ENCODE measurements at regions not wholly inside any gene's neighbourhood (a gene's known extent, or its start where the extent isn't known, plus 50 kb on each side); places are given as distances from the start of the nearest gene placed in this dataset.

GRCh38 chr10:107420196-107420595, 255.7 kb upstream of the SORCS1 start:
- DNase-seq = no peak

DNA sequence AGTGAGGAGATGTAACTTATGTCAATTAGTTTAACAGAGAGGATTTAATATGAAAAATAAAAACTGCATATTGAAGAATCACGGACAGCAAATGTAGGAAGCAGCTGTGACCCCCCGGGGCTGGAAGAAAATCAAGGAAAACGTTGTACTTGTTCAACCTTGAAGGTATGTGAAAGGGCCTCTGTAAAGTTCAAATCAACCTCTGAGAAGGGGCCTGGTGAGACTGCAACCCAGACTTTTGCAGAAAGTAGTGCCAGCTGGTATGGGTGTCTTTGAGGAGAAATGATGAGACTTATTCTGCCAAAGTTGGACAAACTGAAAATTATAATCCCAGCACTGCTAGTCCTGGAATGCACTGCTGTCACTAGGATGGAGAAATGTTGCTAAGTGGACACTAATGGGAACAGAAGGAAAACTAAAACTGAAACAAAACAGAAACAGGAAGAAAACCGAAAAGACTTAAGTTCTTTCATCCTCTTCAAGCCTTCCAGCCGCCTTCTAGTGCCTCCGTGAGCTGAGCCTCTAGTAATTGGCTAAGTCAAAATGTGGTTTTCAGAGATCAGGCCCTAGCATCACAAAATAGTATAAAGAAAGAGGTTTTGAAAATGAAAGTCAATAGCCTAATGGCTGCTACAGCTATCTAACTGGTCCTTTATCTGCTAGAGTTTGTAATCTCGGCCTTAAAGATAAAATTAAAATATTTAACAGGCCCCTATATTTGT, 253.7 kb upstream of the SORCS1 start:
- DNase-seq = no peak

DNA sequence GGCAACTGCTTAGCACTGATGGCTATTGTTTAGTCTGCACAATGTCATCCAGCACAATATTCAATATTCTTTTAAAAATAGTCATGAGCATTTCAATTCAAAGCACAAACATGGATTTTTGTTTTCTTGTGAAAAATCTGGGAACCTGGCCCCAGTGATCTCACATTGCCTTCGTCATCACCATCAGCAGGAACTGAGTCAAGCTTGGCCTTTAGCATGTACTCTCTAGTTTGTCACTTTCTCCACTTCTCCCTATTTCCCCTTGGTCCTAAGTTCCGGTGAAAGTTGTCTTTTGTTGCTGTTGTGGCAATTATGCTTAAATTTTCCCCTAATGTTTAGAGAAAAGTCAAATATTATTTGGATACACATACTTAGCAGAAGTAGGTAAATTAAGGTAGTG, 252.9 kb upstream of the SORCS1 start:
- no peak for DNase-seq

DNA sequence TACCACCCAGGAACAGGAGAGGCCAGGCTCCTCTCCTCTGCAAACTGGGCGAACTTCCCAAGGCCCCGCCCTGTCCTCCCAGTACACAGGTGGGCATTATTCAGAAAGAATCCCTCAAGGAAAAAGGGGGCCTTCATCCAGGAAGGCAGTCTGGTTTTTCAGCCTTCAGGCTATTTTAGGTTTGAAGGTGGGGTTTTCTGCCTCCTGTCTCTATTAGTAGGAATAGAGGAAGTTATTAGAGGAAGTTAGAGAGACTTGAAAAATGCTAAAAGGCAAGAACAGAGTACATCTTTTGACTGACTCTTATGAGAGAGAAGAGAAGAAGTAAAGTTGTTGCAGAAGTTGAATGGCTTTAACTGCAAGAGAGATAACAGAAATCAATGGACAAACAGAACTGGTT, 250.9 kb upstream of the SORCS1 start:
- no peak for DNase-seq

DNA sequence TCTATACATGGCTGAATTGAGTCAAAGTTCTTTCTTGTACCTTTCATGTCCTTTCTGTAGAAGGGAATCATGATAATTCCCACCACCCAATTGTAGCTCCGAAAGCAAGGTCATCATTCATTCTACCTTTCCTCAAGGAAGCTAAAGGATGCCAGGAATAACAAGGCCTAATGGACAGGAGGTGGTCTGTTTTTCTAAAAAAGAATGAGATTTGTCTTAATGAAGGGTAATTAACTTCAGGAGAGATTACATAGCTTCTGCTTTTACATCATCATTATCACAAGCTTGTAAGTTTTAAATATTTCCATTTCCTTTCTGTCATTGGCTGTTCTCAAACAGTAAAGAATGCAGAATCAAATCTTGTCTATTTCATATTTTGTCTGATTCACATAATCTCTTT, 249.5 kb upstream of the SORCS1 start:
- DNase-seq = no peak

DNA sequence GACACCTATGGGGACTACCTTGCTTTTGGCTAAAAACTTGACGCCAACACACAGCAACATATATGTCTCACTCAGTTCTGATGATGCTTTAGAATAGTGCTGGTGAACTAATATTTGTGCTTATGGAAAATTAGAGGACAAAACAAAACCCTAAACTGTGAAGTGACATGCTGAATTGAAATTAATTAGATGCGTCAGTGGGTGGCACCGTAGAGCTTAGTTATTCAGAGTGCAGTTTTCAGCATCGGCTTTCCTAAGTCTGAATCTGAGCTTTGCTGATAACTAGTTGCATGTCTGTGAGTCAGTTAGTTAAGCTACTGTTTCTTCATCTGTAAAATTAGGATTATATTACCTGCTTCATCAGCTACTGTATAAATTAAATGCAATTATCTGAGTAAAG, 245.0 kb upstream of the SORCS1 start:
- peak in 3 of 51 donors; percentile 2 to 20 (median 15) for DNase-seq

DNA sequence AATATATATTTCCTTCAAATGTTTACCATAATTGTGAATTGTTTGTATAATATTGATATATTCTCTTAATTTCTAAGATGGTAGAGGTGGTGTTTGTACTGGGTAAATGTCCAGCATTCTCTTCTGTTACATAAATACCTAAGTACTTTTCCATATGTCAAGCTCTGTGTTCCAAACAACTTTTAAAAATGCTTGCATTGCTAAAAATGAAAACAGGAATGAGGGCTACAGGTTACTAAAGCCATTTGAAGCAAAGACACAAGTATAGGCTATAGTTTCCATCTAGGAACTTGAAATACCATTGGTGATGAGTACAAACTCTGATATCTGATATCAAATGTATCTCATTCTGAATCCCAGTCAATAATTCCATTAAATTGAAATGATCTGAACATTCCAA, 233.6 kb upstream of the SORCS1 start:
- no peak for DNase-seq

GRCh38 chr10:107391901-107392300, 227.4 kb upstream of the SORCS1 start:
- DNase-seq = no peak

- DNase-seq = no peak
These were observed 226.1 kb upstream of the SORCS1 start for GRCh38 chr10:107390563-107390962.

GRCh38 chr10:107383357-107383756, 218.9 kb upstream of the SORCS1 start:
- no peak for DNase-seq

- no peak for DNase-seq
These were observed 215.1 kb upstream of the SORCS1 start for GRCh38 chr10:107379601-107380000.

- no peak for DNase-seq
These were observed 207.3 kb upstream of the SORCS1 start for GRCh38 chr10:107371801-107372200.

DNA sequence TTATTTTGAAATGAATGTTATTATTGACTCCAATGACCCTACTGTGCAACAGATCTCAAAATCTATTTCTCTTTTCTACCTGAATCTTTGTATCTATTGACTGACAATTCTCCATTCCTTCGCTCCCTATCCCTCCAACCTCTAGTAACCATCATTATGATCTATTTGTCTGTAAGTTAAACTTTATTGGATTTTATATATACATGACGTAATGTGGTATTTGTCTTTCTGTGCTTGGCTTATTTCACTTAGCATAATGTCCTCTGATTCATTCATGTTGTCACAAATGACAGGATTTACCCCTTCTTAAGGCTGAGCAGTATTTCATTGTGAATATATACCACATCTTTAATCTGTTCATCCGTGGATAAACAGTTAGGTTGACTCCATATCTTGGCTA, 200.4 kb upstream of the SORCS1 start:
- DNase-seq = no peak

DNA sequence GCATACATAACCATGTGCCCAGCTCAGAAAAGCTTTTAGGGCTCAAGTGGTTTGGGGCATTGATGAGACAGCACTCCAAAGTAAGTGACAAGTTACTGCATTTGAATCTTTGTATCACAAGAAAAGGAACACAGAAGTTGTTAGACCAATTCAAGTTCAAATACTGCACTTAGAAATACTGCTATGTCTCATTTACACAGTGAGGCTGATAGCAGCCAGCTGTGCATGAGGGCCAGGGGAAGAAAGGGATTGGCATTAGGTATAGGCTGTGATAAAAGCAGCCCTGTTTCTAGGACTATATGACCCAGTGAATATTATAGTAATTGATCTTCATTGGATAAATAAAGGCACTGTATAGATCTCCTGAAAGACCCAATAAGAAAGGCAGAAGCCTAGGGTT, 197.8 kb upstream of the SORCS1 start:
- DNase-seq = no peak

GRCh38 chr10:107357033-107357432, 192.5 kb upstream of the SORCS1 start:
- no peak for DNase-seq

DNA sequence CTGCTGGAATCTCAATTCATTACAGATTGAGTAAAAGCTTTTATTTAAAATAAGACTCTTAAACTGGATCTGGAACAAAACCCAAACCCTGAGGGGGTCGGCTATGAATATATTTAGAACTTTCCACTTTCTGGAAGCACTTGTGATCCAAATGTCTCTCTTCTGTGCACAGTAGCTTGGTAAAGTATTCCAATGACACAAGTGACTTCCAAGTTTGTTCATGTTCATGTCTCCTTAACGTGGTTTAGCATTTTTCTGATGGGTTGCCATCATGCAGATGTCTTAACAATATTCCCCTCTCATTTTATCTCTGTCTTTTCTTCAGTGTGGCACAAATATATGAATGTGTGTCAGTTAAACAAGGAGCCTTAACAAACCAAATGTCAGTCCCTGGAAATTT, 191.9 kb upstream of the SORCS1 start:
- no peak for DNase-seq

- no peak for DNase-seq
These were observed 178.2 kb upstream of the SORCS1 start for GRCh38 chr10:107342711-107343110.

- DNase-seq = no peak
These were observed 176.8 kb upstream of the SORCS1 start for GRCh38 chr10:107341281-107341680.

GRCh38 chr10:107340326-107340725, 175.8 kb upstream of the SORCS1 start:
- DNase-seq = no peak

DNA sequence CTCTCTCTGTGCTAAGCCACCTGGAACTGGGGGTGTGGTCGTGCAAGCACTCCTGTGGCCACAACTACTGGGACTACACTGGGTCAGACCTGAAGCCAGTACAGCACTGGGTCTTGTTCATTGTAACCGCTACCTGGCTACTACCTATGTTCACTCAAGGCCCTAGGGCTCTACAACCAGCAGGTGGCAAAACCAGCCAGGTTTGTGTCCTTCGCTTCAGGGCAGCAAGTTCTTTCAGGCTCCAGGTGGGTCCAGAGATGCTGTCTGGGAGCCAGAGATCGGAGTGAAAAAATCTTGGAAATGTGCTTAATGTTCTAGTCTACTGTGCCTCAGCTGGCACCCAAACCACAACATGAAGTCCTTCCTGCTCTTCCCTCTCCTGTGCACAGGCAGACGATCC, 171.6 kb upstream of the SORCS1 start:
- DNase-seq = no peak

DNA sequence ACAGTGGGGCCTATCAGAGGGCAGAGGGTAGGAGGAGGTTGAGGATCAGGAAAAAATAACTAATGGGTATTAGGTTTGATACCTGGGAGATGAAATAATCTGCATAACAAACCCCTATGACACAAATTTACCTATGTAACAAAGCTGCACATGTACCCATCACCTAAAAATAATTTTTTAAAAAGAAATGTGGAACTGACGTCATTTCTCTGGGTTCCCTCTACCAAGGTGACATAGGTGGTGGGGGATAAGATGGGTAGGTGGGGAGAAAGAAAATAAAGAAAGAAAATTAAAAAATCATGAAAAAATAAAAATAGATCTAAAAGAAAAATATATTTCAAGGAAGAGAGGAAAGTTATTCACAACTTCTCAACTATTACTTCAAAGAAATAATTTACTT, 153.1 kb upstream of the SORCS1 start:
- no peak for DNase-seq

- no peak for DNase-seq
These were observed 138.7 kb upstream of the SORCS1 start for GRCh38 chr10:107303203-107303602.

- no peak for DNase-seq
These were observed 135.1 kb upstream of the SORCS1 start for GRCh38 chr10:107299606-107300005.

- DNase-seq = no peak
These were observed 119.7 kb upstream of the SORCS1 start for GRCh38 chr10:107284187-107284586.

Data from hypothalamus (tissue), 51 donors.